Neural cell (in vitro differentiated cells): ENCODE measurements at regions not wholly inside any gene's neighbourhood (a gene's known extent, or its start where the extent isn't known, plus 50 kb on each side); places are given as distances from the start of the nearest gene placed in this dataset.
A peak's percentile ranks its signal among the peaks of the same experiment; 100 is the strongest.

Experiments
- H2AFZ ChIP-seq: fragments of 200-600, 300-800 bp; sonication (generic), shearing (Covaris generic); 2 replicates; pipeline ENCODE4 v1.6.0; 2014; ENCODE audit warnings: low read depth, mild to moderate bottlenecking, antibody characterized with exemption, low read length, moderate library complexity
- H3F3A ChIP-seq: fragments of 200-600 bp; shearing (Covaris generic); 2 replicates; pipeline ENCODE4 v1.6.1; 2016; ENCODE audit warnings: mild to moderate bottlenecking, moderate library complexity, mixed read lengths, antibody characterized with exemption, low read length; ENCODE audit not compliant: insufficient read depth, poor library complexity, severe bottlenecking
- H3K27ac ChIP-seq: fragments of 200-600, 300-800 bp; sonication (generic), shearing (Covaris generic); 2 replicates; pipeline ENCODE4 v1.5.1; 2014; ENCODE audit warnings: mild to moderate bottlenecking, low read length, moderate library complexity
- H3K27me3 ChIP-seq: fragments of 300-800, 200-600 bp; sonication (generic), shearing (Covaris generic); 2 replicates; pipeline ENCODE4 v1.6.0; 2014; ENCODE audit warnings: mild to moderate bottlenecking, low read depth, low read length, moderate library complexity; ENCODE audit not compliant: insufficient read depth
- H3K36me3 ChIP-seq: fragments of 300-800, 200-600 bp; sonication (generic), shearing (Covaris generic); 2 replicates; pipeline ENCODE4 v1.5.1; 2014; ENCODE audit warnings: mild to moderate bottlenecking, antibody characterized with exemption, low read length, moderate library complexity; ENCODE audit not compliant: insufficient read depth
- H3K4me2 ChIP-seq: fragments of 300-800, 200-600 bp; sonication (generic), shearing (Covaris generic); 2 replicates; pipeline ENCODE4 v1.6.0; 2014; ENCODE audit warnings: mild to moderate bottlenecking, low read length
- H3K4me3 ChIP-seq: fragments of 300-800, 200-600 bp; sonication (generic), shearing (Covaris generic); 2 replicates; pipeline ENCODE4 v1.5.1; 2014; ENCODE audit warnings: mild to moderate bottlenecking, low read length, moderate library complexity
- H3K79me2 ChIP-seq: fragments of 200-600 bp; shearing (Covaris generic); replicated peaks from 2 replicates; pipeline ENCODE4 v1.6.0; 2014; ENCODE audit warnings: mild to moderate bottlenecking, low read length, moderate library complexity; ENCODE audit not compliant: insufficient read depth
- H3K9ac ChIP-seq: fragments of 300-800, 200-600 bp; sonication (generic), shearing (Covaris generic); 2 replicates; pipeline ENCODE4 v1.6.1; 2016; ENCODE audit warnings: mild to moderate bottlenecking, low read length, mixed read lengths
- H3K9me2 ChIP-seq: fragments of 200-600 bp; shearing (Covaris generic); 2 replicates; pipeline ENCODE4 v1.6.1; 2016; ENCODE audit warnings: mild to moderate bottlenecking, low read length, mixed read lengths; ENCODE audit not compliant: insufficient read depth
- H3K9me3 ChIP-seq: fragments of 200-600, 300-800 bp; sonication (generic), shearing (Covaris generic); 2 replicates; pipeline ENCODE4 v1.6.1; 2016; ENCODE audit warnings: mild to moderate bottlenecking, mixed run types, low read length, moderate library complexity, mixed read lengths
- H4K20me1 ChIP-seq: fragments of 200-600 bp; shearing (Covaris generic); 2 replicates; pipeline ENCODE4 v1.6.1; 2016; ENCODE audit warnings: mild to moderate bottlenecking, mixed run types; ENCODE audit not compliant: insufficient read depth
- EP300 ChIP-seq: fragments of 450-650 bp; conservative IDR thresholded peaks from 2 replicates; pipeline ENCODE4 v1.6.1; 2014; ENCODE audit warnings: antibody characterized with exemption, mild to moderate bottlenecking, moderate library complexity; ENCODE audit not compliant: poor library complexity, severe bottlenecking
- EZH2 ChIP-seq: fragments of 200-600, 300-800 bp; shearing (Covaris generic), sonication (generic); IDR thresholded peaks from 2 replicates; pipeline ENCODE4 v1.6.1; 2014; ENCODE audit warnings: antibody characterized with exemption, low read length, borderline replicate concordance, mild to moderate bottlenecking; ENCODE audit not compliant: insufficient read depth, poor library complexity, severe bottlenecking
- MXI1 ChIP-seq: fragments of 450-650 bp; conservative IDR thresholded peaks from 2 replicates; pipeline ENCODE4 v1.6.1; 2014; ENCODE audit warnings: antibody characterized with exemption, mild to moderate bottlenecking; ENCODE audit not compliant: poor library complexity, severe bottlenecking
- POLR2AphosphoS5 ChIP-seq: IDR thresholded peaks from 2 replicates; pipeline ENCODE4 v1.6.1; 2012
- RAD21 ChIP-seq: fragments of 450-650 bp; conservative IDR thresholded peaks from 2 replicates; pipeline ENCODE4 v1.6.1; 2014; ENCODE audit warnings: antibody characterized with exemption, mild to moderate bottlenecking, moderate library complexity
- REST ChIP-seq: IDR thresholded peaks from 2 replicates; pipeline ENCODE4 v1.6.1; 2012; ENCODE audit warnings: borderline replicate concordance
- SMC3 ChIP-seq: fragments of 450-650 bp; conservative IDR thresholded peaks from 2 replicates; pipeline ENCODE4 v1.6.1; 2014; ENCODE audit warnings: antibody characterized with exemption, mild to moderate bottlenecking, moderate library complexity; ENCODE audit not compliant: poor library complexity
- TAF1 ChIP-seq: IDR thresholded peaks from 2 replicates; pipeline ENCODE4 v1.6.1; 2012; ENCODE audit warnings: low read depth
- TF ChIP-seq, protein P1 (sequence below): fragments of 450-650 bp; IDR thresholded peaks from 2 replicates; pipeline ENCODE4 v1.5.1; 2014; ENCODE audit warnings: antibody characterized with exemption, mild to moderate bottlenecking, moderate library complexity; ENCODE audit not compliant: poor library complexity, severe bottlenecking

GRCh38 chr5:174247301-174247700 is 201.8 kb downstream of the NSG2 start:
- H4K20me1 ChIP-seq: no peaks in the 10 kb centered on the region
- no peak overlapping the region for H3K4me2 ChIP-seq
- no peaks in the 10 kb centered on the region for H3K79me2 ChIP-seq
- H2AFZ ChIP-seq: no peak overlapping the region
- H3F3A ChIP-seq: no peaks in the 10 kb centered on the region
- no peak overlapping the region for H3K27ac ChIP-seq
- TF ChIP-seq MXI1 (no peak), REST (peak; percentile 62)
- no peak overlapping the region for H3K9ac ChIP-seq
- no peaks in the 10 kb centered on the region for H3K9me3 ChIP-seq
- H3K9me2 ChIP-seq: no peaks in the 10 kb centered on the region
- no peaks in the 10 kb centered on the region for H3K36me3 ChIP-seq
- no peak overlapping the region for H3K4me3 ChIP-seq
- H3K27me3 ChIP-seq: no peaks in the 10 kb centered on the region

DNA sequence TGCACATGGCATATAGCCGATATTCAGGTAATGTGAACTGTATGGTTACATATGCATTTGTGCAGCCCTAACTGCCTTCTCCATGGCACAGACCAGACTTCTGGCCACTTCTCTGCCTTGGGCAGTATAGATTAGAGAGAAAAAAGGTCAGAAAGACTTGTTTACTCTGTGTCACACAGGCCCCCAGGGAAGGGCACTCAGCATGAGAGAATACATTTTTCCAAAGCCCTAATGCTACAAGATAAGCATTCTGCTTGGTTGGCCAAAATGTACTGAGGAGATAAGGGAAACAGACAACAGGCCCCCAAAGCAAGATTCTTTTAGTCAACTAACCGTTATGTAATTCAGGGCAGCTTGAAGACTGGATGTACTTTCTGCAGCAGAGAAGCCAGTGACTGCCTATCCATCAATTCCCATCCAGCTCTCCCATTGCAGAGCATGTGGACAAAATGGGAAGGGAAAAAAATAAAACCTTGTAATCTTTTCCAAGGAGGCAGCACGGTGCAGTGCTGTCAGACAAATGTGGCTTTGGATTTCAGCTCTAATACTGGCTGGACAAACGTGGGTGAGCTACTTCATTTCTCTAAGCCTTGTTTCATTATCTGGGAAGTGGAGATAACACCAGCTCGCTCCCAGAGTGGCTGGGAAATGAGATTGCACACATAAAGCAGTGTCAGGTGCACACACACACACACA is 205.9 kb downstream of the NSG2 start:
- H3F3A ChIP-seq: no peaks in the 10 kb centered on the region
- no peaks in the 10 kb centered on the region for H3K9me3 ChIP-seq
- no peaks in the 10 kb centered on the region for H3K79me2 ChIP-seq
- H3K4me2 ChIP-seq: no peak overlapping the region
- H2AFZ ChIP-seq: no peak overlapping the region
- H3K9me2 ChIP-seq: no peaks in the 10 kb centered on the region
- H3K36me3 ChIP-seq: no peaks in the 10 kb centered on the region
- no peak overlapping the region for H3K9ac ChIP-seq
- H3K27ac ChIP-seq: no peak overlapping the region
- TF ChIP-seq, protein P1, sequence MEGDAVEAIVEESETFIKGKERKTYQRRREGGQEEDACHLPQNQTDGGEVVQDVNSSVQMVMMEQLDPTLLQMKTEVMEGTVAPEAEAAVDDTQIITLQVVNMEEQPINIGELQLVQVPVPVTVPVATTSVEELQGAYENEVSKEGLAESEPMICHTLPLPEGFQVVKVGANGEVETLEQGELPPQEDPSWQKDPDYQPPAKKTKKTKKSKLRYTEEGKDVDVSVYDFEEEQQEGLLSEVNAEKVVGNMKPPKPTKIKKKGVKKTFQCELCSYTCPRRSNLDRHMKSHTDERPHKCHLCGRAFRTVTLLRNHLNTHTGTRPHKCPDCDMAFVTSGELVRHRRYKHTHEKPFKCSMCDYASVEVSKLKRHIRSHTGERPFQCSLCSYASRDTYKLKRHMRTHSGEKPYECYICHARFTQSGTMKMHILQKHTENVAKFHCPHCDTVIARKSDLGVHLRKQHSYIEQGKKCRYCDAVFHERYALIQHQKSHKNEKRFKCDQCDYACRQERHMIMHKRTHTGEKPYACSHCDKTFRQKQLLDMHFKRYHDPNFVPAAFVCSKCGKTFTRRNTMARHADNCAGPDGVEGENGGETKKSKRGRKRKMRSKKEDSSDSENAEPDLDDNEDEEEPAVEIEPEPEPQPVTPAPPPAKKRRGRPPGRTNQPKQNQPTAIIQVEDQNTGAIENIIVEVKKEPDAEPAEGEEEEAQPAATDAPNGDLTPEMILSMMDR: no peak
- no peak for TF ChIP-seq MXI1
- H3K4me3 ChIP-seq: no peak overlapping the region
- H4K20me1 ChIP-seq: no peaks in the 10 kb centered on the region
- no peaks in the 10 kb centered on the region for H3K27me3 ChIP-seq

DNA sequence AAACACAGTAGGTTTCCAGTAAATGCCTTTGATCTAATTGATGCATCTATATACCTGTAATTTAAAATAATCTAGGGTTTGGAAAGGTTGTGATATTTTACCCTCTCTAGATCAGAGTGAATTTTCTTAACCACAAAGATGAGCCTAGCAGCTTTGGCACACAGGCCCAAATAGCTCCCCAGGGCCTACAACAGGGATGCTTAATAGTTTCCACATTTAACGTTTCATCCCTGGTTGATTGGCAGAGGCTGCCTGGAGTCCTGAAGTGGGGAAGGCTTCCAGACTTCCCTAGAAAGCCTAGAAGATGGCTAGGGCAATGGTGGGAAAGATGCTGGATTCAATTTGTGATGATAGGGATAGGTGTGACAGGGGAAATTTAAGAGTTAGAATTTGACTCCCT is 206.6 kb downstream of the NSG2 start:
- Histone ChIP-seq H2AFZ (no peak overlapping the region), H3K79me2 (no peaks in the 10 kb centered on the region), H3K9me3 (no peaks in the 10 kb centered on the region), H3K27ac (no peak overlapping the region), H4K20me1 (no peaks in the 10 kb centered on the region), H3K9me2 (no peaks in the 10 kb centered on the region), H3K4me3 (no peak overlapping the region), H3K36me3 (no peaks in the 10 kb centered on the region), H3K9ac (no peak overlapping the region), H3K27me3 (no peaks in the 10 kb centered on the region), H3F3A (no peaks in the 10 kb centered on the region), H3K4me2 (no peak overlapping the region)
- TF ChIP-seq, protein P1: no peak
- TF ChIP-seq REST (no peak), EP300 (no peak), MXI1 (no peak), POLR2AphosphoS5 (no peak), RAD21 (no peak), EZH2 (no peak), SMC3 (no peak), TAF1 (no peak)
